NCI-H1436 (cell line): ENCODE measurements at regions not wholly inside any gene's neighbourhood (a gene's known extent, or its start where the extent isn't known, plus 50 kb on each side); places are given as distances from the start of the nearest gene placed in this dataset.
"Not testable (repeated sequence)": the region's sequence is repeated elsewhere in the genome, so short reads cannot be mapped to it uniquely, and the experiment has no call there.

Experiments used
- DNase-seq: peaks from one replicate; lab custom pipeline; 2025; lab: John Stamatoyannopoulos, UW

DNA sequence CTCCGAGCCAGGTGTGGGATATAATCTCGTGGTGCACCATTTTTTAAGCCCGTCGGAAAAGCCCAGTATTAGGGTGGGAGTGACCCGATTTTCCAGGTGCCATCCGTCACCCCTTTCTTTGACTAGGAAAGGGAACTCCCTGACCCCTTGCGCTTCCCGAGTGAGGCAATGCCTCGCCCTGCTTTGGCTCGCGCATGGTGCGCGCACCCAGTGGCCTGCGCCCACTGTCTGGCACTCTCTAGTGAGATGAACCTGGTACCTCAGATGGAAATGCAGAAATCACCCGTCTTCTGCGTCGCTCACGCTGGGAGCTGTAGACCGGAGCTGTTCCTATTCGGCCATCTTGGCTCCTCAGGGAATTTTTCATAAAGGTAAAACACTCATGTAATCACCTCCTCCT lies 63.9 kb downstream of the RWDD3 start:
- DNase-seq: not testable (repeated sequence)

GRCh38 chr1:95301091-95301490 lies 67.1 kb downstream of the RWDD3 start:
- DNase-seq: no peak

DNA sequence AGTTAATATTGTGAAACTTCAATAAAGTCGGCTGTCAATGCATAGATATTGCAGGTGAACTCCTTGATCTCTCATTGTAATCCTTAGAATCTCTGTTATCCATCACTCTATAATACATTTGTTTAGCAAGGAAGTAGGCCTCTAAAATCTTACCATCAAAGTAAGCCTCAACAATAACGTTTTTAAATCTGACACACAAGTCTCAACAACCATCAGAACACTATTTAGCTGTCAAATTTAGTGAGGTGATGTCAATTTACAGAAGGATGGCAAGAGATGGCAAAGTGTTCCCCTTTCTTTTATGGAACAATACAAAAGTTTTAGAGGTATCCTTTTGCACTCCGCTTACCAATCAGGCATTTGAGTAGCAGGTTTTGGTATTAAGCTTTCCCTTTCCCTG lies 67.6 kb downstream of the RWDD3 start:
- no peak for DNase-seq

- no peak for DNase-seq
Measured at GRCh38 chr1:95304803-95305202, 70.8 kb downstream of the RWDD3 start.

- DNase-seq: no peak
Measured at GRCh38 chr1:95308276-95309030, 74.4 kb downstream of the RWDD3 start.

- peak; percentile 61 for DNase-seq
Measured at GRCh38 chr1:95309031-95309471, 75.0 kb downstream of the RWDD3 start.

DNA sequence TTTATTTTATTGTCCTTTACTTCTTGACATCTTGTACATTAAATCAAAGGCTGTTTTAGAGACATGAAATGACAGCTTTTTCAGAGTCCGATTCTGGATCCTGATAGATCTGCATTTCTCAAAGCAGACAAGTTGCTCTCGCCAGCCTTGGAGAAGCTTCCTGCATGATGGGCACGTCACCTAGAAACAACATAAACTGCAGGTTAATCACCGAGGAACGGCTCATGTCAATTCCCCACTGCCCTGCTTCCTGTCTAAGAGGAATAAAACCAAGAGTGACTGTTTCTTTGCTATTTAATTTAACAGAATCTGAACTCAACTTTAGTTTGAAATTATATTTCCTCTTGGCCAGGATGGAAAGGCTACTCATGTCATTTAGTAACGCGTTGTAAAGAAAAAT lies 77.0 kb downstream of the RWDD3 start:
- peak; percentile 23 for DNase-seq

- DNase-seq: no peak
Measured at GRCh38 chr1:95311762-95312161, 77.8 kb downstream of the RWDD3 start.

GRCh38 chr1:95312181-95312580 lies 78.2 kb downstream of the RWDD3 start:
- DNase-seq: no peak

GRCh38 chr1:95313527-95313926 lies 79.5 kb downstream of the RWDD3 start:
- no peak for DNase-seq

DNA sequence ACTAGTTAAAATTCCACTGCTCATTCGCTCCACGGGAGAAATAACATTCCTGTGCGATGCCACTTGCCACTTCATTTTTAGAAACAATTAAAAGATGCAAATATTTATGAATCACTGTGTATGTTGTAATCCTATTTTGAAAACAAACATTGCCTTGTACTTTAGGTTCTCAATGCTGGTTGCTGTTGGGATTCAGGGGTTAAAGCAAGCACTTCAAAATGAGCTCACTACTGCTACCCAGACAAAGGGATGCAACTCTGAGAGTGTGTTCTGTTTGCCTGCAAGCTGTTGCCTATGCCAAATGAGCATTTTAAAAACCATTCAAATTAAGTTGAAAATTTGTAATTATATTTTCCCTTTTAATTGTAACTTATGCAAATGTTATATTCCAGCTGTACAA lies 87.5 kb downstream of the RWDD3 start:
- no peak for DNase-seq

DNA sequence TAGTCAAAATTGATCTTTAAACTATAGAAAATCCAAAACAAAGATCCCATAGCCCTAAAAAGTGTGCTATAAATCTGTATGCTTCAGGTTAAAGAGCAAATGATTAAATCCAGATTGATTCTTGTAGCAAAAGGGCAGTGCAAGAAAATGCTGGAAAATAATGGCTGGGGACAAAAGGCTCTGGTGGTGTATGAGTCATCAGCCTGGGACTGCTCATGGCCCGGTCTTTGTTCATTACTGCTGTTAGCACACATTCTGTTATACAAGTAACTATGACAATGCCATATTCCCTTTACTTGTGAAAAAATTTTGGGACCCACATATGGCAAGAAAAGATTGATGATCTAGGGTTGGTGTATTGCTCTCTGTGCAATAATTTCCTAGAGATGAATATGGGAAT lies 89.1 kb downstream of the RWDD3 start:
- no peak for DNase-seq

GRCh38 chr1:95325349-95325748 lies 91.3 kb downstream of the RWDD3 start:
- no peak for DNase-seq

GRCh38 chr1:95326023-95326422 lies 92.0 kb downstream of the RWDD3 start:
- no peak for DNase-seq

DNA sequence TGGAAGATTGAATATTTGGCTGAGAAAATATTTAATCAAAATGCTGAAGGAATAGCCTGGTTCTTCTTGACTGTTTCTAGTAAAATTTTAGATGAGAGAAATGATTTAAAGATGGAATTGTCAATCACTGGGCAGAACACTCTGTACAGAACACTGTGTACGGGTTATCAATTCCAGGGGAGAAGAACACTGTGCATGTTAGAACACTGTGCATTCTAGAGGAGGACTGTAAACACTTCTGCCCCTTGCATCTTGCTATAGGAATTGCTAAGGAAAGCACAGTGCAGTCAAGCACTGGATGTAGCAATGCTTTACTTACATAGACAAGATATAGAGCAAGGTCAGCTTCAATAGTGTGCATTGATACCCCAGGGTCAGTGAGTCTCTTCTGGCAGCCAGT lies 98.7 kb downstream of the RWDD3 start:
- no peak for DNase-seq

GRCh38 chr1:95339377-95339776 lies 105.4 kb downstream of the RWDD3 start:
- no peak for DNase-seq

- DNase-seq: no peak
Measured at GRCh38 chr1:95340061-95340460, 106.1 kb downstream of the RWDD3 start.

- DNase-seq: peak; percentile 61
Measured at GRCh38 chr1:95352767-95353166, 118.8 kb downstream of the RWDD3 start.

GRCh38 chr1:95353194-95353593 lies 119.2 kb downstream of the RWDD3 start:
- DNase-seq: peak; percentile 55

GRCh38 chr1:95364546-95364945 lies 130.5 kb downstream of the RWDD3 start:
- DNase-seq: no peak

- DNase-seq: no peak
Measured at GRCh38 chr1:95366498-95366897, 132.5 kb downstream of the RWDD3 start.

DNA sequence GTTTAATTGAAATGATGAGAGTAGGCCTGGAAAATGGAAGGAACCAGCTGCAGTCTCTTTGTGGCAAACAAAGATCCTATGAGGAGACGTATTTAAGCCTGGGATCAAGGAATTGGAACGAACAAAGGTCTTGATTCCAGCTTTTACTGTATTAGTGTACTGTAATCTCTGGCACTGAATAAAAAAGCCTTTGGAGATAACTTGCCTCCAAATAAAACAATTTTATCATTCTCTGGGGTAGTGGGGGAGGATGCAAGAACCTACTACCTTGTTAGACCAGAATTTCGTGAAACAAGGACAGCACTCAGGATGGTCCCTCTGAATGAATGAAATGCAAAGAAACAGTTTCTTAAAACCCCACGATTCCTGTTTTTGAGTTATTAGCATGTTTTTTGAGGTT lies 134.2 kb downstream of the RWDD3 start:
- DNase-seq: no peak

GRCh38 chr1:95369985-95370690 lies 136.1 kb downstream of the RWDD3 start:
- no peak for DNase-seq
